ENCODE measurements at regions not wholly inside any gene's neighbourhood (a gene's known extent, or its start where the extent isn't known, plus 50 kb on each side); places are given as distances from the start of the nearest gene placed in this dataset.

DNA sequence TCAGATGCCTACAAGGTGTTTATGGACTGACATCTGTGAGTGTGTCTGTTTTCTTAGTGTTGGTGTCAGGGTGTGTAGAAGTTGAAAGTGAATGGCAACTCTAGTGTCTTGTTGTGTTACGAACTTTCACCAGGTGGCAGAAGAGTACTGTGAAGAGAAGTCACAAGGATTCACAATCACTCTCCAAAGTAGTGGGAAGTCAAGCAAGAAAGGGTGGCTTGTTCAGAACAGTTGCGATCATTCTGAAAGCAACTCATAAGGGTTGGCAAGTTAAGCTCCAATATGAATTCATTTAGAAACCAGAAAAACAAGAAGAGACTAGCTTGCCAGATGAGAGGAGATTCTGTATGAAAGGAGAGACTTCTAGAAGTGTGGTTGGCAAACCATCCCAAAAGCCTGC is 86.1 kb downstream of the FASLG start:
- no peak for TF ChIP-seq FOSL2 (IDR thresholded peaks at IDR 0.05; ENCODE audit: borderline replicate concordance, low read depth)
- peak; percentile 78 for TF ChIP-seq CTCF (IDR thresholded peaks at IDR 0.05)
- TF ChIP-seq EP300 (IDR thresholded peaks at IDR 0.05; ENCODE audit: borderline replicate concordance in 1 of 2, low read depth in 1 of 2, low read length in 1 of 2): no peak

Data from SK-N-SH (cell line).